HG03520 (cell line): ENCODE measurements at regions not wholly inside any gene's neighbourhood (a gene's known extent, or its start where the extent isn't known, plus 50 kb on each side); places are given as distances from the start of the nearest gene placed in this dataset.

Source experiments
- ATAC-seq: cut with Tn5 transposase; IDR thresholded peaks from one replicate; pipeline ENCODE4 v1.9.1; 2021; ENCODE audit warnings: mild to moderate bottlenecking, moderate library complexity; ENCODE audit not compliant: unreplicated experiment

- ATAC-seq: no peak
Measured at GRCh38 chr4:147401221-147401620, 79.7 kb upstream of the EDNRA start.

GRCh38 chr4:147407261-147408045, 73.4 kb upstream of the EDNRA start:
- no peak for ATAC-seq

- ATAC-seq: no peak
Measured at GRCh38 chr4:147408189-147408588, 72.7 kb upstream of the EDNRA start.

GRCh38 chr4:147409350-147409749, 71.5 kb upstream of the EDNRA start:
- no peak for ATAC-seq

GRCh38 chr4:147418226-147418625, 62.7 kb upstream of the EDNRA start:
- ATAC-seq: no peak

GRCh38 chr4:147421456-147421855, 59.4 kb upstream of the EDNRA start:
- no peak for ATAC-seq

- ATAC-seq: no peak
Measured at GRCh38 chr4:147423229-147423628, 57.7 kb upstream of the EDNRA start.

- no peak for ATAC-seq
Measured at GRCh38 chr4:147425019-147425418, 55.9 kb upstream of the EDNRA start.

GRCh38 chr4:147428583-147428982, 52.3 kb upstream of the EDNRA start:
- ATAC-seq: no peak

- ATAC-seq: no peak
Measured at GRCh38 chr4:147430111-147430510, 50.8 kb upstream of the EDNRA start.
